ENCODE measurements at regions not wholly inside any gene's neighbourhood (a gene's known extent, or its start where the extent isn't known, plus 50 kb on each side); places are given as distances from the start of the nearest gene placed in this dataset.

DNA sequence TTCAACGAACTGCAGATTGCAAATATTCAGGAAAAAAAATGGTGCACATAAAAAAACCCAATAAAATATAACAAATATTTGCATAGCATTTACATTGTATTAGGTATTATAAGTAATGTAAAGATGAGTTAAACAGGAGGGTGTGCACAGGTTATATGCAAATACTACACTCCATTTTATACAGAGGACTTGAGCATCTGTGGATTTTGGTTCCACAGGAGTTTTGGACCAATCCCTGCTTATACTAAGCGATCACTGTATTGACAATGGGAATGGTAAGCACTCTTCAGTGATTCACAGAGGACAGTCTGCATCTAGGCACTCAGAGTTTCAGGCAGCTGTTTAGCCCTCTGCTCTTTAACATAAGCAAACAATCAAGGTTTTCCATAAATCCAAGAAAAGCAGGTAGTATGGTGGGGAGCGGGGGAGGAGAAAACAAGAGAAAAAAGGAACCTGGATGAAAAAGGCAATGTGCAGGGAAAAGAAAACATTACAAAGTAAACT is 206.0 kb upstream of the PARD3B start:
- peaks cover 8% of the 10 kb centered on the region for H3K9me3 Mint-ChIP-seq
- H3K27me3 Mint-ChIP-seq (ENCODE audit: low read depth), result no peaks in the 10 kb centered on the region
- no peak overlapping the region for H3K27ac Mint-ChIP-seq
- H3K4me3 Mint-ChIP-seq, result no peak overlapping the region
- H3K4me1 Mint-ChIP-seq, result peaks cover 27% of the 10 kb centered on the region
- H3K36me3 Mint-ChIP-seq (ENCODE audit: low read depth), result no peaks in the 10 kb centered on the region
- TF ChIP-seq, protein P1, sequence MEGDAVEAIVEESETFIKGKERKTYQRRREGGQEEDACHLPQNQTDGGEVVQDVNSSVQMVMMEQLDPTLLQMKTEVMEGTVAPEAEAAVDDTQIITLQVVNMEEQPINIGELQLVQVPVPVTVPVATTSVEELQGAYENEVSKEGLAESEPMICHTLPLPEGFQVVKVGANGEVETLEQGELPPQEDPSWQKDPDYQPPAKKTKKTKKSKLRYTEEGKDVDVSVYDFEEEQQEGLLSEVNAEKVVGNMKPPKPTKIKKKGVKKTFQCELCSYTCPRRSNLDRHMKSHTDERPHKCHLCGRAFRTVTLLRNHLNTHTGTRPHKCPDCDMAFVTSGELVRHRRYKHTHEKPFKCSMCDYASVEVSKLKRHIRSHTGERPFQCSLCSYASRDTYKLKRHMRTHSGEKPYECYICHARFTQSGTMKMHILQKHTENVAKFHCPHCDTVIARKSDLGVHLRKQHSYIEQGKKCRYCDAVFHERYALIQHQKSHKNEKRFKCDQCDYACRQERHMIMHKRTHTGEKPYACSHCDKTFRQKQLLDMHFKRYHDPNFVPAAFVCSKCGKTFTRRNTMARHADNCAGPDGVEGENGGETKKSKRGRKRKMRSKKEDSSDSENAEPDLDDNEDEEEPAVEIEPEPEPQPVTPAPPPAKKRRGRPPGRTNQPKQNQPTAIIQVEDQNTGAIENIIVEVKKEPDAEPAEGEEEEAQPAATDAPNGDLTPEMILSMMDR (IDR thresholded peaks at IDR 0.05; ENCODE audit: unreplicated experiment in 3 of 3), result no peak

DNA sequence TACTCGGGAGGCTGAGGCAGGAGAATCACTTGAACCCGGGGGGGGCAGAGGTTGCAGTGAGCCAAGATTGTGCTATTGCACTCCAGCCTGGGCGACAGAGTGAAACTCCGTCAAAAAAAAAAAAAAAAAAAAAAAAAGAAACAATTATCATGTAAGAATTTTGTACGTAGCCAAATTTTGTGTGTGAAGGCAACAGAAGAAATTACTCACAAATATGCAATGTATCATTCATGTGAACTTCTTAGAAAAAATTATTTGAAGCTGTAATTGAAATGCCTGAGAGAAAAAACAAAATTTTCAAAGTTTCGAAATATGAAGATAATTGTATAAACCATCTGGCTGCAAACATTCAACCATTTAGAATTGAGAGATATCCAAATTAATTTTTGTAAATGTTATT is 204.8 kb upstream of the PARD3B start:
- peaks cover 8% of the 10 kb centered on the region for H3K9me3 Mint-ChIP-seq
- H3K27me3 Mint-ChIP-seq (ENCODE audit: low read depth), result peaks cover 3% of the 10 kb centered on the region
- TF ChIP-seq, protein P1 (IDR thresholded peaks at IDR 0.05; ENCODE audit: unreplicated experiment in 3 of 3), result no peak
- H3K4me1 Mint-ChIP-seq, result peaks cover 22% of the 10 kb centered on the region
- no peak overlapping the region for H3K4me3 Mint-ChIP-seq
- H3K36me3 Mint-ChIP-seq (ENCODE audit: low read depth), result no peaks in the 10 kb centered on the region
- H3K27ac Mint-ChIP-seq, result no peak overlapping the region

DNA sequence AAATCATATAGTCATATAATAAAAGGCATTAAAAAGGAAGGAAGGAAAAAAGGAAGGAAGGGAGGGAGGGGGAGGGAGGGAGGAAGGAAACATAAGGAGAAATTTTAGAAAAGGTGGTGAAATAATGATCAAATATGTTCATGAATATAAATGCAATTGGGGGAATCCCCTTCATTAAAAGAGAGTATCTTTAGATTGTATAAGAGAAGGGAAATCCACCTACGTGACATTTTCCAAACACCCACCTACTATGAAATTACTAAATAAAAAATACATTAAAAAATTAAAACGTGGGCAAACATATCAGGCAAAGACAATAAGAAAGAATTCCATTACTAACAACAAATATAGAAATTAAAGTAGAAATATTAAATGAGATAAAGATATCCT is 203.4 kb upstream of the PARD3B start:
- Mint-ChIP-seq H3K4me3 (no peak overlapping the region), H3K9me3 (peaks cover 8% of the 10 kb centered on the region), H3K4me1 (peaks cover 8% of the 10 kb centered on the region), H3K27ac (no peak overlapping the region), H3K27me3 (ENCODE audit: low read depth) (peaks cover 3% of the 10 kb centered on the region), H3K36me3 (ENCODE audit: low read depth) (no peaks in the 10 kb centered on the region)
- TF ChIP-seq, protein P1 (IDR thresholded peaks at IDR 0.05; ENCODE audit: unreplicated experiment in 3 of 3), result no peak

DNA sequence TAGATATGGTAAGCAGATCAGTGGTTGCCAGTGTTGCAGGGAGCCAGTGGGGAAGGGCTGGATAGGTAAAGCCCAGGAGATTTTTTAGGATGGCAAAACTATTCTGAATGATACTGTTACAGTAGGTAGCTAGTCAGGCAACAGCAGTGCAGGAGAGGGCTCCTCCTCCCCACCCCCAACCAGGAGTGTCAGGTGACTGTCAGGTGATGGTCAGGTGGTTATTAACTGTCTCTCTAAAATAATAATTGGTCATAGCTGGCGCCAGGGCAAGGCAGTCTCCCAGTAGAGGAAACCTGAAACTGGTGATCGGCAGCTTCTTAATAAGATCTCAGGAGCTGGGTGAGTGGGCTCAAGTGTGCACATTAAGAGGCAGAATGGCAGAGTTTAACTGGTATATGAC is 201.6 kb upstream of the PARD3B start:
- H3K27me3 Mint-ChIP-seq (ENCODE audit: low read depth), result peaks cover 3% of the 10 kb centered on the region
- peaks cover 13% of the 10 kb centered on the region for H3K9me3 Mint-ChIP-seq
- H3K27ac Mint-ChIP-seq, result peak overlapping the region; percentile 58 to 71 (median 61)
- H3K36me3 Mint-ChIP-seq (ENCODE audit: low read depth), result no peaks in the 10 kb centered on the region
- no peak overlapping the region for H3K4me3 Mint-ChIP-seq
- H3K4me1 Mint-ChIP-seq, result no peaks in the 10 kb centered on the region
- TF ChIP-seq, protein P1 (IDR thresholded peaks at IDR 0.05; ENCODE audit: unreplicated experiment in 3 of 3), result no peak

DNA sequence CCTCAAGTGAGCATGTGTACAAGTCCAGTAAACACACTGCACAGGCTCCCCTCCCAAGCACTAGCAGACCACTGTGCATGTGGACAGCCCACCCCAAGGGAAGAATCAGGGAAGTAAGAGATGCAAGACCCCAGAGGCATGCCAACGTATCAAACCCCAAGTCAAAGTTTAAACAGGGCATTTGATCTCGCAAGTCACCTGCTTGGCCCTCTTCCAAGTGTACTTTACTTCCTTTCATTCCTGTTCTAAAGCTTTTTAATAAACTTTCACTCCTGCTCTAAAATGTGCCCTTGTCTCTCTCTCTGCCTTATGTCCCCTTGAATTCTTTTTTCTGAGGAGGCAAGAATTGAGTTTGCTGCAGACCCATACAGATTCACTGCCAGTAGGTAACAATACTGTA is 201.2 kb upstream of the PARD3B start:
- Mint-ChIP-seq H3K27ac (peak overlapping the region; percentile 58 to 71 (median 61)), H3K4me1 (no peaks in the 10 kb centered on the region), H3K27me3 (ENCODE audit: low read depth) (peaks cover 3% of the 10 kb centered on the region), H3K36me3 (ENCODE audit: low read depth) (no peaks in the 10 kb centered on the region), H3K9me3 (peaks cover 13% of the 10 kb centered on the region), H3K4me3 (no peak overlapping the region)
- TF ChIP-seq, protein P1 (IDR thresholded peaks at IDR 0.05; ENCODE audit: unreplicated experiment in 3 of 3), result no peak

DNA sequence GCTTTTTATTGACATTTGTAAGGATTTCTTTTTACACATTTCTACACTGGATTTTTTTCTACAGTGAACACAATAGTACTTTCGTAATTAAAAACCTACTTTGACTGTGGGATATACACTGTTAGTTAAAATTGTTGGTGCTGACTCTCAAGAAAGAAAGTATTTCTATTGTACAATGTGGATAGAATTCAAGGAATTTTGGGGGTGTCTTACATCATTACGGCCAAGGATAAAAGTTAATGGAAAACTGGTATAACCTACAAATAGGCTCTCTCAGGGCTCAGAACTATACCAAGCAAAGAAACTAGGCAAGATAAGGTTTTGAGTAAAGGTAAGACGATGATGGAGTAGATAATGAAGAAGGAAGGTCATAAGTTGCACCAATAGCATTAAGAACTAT is 198.4 kb upstream of the PARD3B start:
- Mint-ChIP-seq H3K36me3 (ENCODE audit: low read depth) (no peaks in the 10 kb centered on the region), H3K9me3 (peaks cover 11% of the 10 kb centered on the region), H3K4me1 (no peaks in the 10 kb centered on the region), H3K4me3 (no peak overlapping the region), H3K27ac (no peak overlapping the region), H3K27me3 (ENCODE audit: low read depth) (peaks cover 3% of the 10 kb centered on the region)
- TF ChIP-seq, protein P1 (IDR thresholded peaks at IDR 0.05; ENCODE audit: unreplicated experiment in 3 of 3), result no peak

Data from nephron (organoid).